ENCODE measurements at regions not wholly inside any gene's neighbourhood (a gene's known extent, or its start where the extent isn't known, plus 50 kb on each side); places are given as distances from the start of the nearest gene placed in this dataset.

DNA sequence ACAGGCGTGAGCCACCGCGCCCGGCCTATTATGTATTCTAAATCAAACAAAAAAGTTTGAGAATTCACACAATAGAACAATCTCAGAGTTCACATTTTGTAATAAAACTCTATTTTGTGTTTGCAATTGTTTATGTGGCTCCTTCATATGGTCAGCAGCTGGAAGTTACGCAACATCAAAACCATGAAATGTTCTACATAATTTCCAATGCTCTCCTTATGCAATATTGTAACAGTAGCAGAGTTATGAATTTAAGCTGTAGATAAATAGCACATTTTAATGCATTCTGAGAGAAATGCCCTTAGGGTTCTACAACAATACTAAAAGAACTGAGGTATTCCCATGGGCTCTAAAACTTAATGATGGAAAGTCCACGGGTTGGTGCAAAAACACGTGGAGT is 62.3 kb upstream of the COL11A1 start:
- intact Hi-C loops (cut with DNase I), result no loop called here
- H3K4me1 ChIP-seq, result no peaks in the 10 kb centered on the region
- DNase-seq (no peak), ATAC-seq (no peak)
- H3K4me3 ChIP-seq, result no peak overlapping the region
- WGBS (ENCODE audit: insufficient coverage, low coverage, low lambda C conversion rate, missing lambda C conversion rate), result 70% methylated on average over 6 of the region's 7 CpGs
- no peaks in the 10 kb centered on the region for H3K36me3 ChIP-seq
- no peaks in the 10 kb centered on the region for H3K9me3 ChIP-seq
- no peak for TF ChIP-seq POLR2A (IDR thresholded peaks at IDR 0.05)
- TF ChIP-seq, protein P1, sequence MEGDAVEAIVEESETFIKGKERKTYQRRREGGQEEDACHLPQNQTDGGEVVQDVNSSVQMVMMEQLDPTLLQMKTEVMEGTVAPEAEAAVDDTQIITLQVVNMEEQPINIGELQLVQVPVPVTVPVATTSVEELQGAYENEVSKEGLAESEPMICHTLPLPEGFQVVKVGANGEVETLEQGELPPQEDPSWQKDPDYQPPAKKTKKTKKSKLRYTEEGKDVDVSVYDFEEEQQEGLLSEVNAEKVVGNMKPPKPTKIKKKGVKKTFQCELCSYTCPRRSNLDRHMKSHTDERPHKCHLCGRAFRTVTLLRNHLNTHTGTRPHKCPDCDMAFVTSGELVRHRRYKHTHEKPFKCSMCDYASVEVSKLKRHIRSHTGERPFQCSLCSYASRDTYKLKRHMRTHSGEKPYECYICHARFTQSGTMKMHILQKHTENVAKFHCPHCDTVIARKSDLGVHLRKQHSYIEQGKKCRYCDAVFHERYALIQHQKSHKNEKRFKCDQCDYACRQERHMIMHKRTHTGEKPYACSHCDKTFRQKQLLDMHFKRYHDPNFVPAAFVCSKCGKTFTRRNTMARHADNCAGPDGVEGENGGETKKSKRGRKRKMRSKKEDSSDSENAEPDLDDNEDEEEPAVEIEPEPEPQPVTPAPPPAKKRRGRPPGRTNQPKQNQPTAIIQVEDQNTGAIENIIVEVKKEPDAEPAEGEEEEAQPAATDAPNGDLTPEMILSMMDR (IDR thresholded peaks at IDR 0.05), result no peak
- no peak overlapping the region for H3K27ac ChIP-seq
- no peaks in the 10 kb centered on the region for H3K27me3 ChIP-seq

DNA sequence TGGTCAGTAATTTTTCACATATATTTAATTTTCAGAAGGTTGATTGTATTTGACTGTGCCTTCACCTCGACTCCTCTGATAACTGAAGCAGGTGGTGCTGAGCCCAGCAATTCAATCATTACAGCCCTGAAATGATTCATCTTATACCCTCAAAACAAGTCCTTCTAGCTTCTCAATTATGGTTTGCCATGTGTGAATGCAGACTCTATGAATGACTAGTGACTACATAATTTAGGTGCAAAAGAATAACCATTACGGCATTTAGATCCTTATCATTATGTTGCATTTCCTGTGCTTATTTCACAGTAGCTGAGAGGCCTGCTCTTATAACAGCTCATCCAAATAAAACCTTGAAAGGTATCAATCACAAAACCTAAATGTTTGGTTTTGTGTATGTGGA is 54.0 kb upstream of the COL11A1 start:
- ATAC-seq (no peak), DNase-seq (no peak)
- no peaks in the 10 kb centered on the region for H3K4me1 ChIP-seq
- H3K36me3 ChIP-seq, result no peaks in the 10 kb centered on the region
- intact Hi-C loops (cut with DNase I), result no loop called here
- WGBS (ENCODE audit: insufficient coverage, low coverage, low lambda C conversion rate, missing lambda C conversion rate), result 65% methylated on average over 2 of the region's 2 CpGs
- no peaks in the 10 kb centered on the region for H3K9me3 ChIP-seq
- no peaks in the 10 kb centered on the region for H3K27me3 ChIP-seq
- H3K4me3 ChIP-seq, result no peak overlapping the region
- H3K27ac ChIP-seq, result no peak overlapping the region
- TF ChIP-seq, protein P1 (IDR thresholded peaks at IDR 0.05), result no peak
- TF ChIP-seq POLR2A (IDR thresholded peaks at IDR 0.05), result no peak

DNA sequence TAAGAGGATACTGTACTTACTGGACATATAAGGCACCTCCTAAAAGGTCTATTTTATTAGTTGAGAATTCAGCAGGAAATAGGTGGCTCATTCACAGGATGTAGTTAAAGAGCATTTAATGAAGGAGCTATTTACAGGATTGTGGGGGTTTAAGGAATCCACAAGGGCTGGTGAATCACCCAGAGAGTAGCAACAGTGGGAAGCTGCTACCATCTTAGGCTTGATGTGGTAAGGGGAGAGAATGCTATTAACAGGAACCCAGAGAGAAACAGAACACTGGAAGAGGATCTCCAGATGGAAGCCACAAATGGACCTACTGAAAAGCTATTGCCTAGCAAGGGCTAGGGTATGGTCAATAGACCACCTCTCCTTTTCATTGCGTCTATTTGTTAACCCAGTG is 52.0 kb upstream of the COL11A1 start:
- TF ChIP-seq POLR2A (IDR thresholded peaks at IDR 0.05), result no peak
- TF ChIP-seq, protein P1 (IDR thresholded peaks at IDR 0.05), result no peak
- WGBS (ENCODE audit: insufficient coverage, low coverage, low lambda C conversion rate, missing lambda C conversion rate), result 67% methylated on average over 1 of the region's 1 CpG
- no peaks in the 10 kb centered on the region for H3K9me3 ChIP-seq
- no peak overlapping the region for H3K4me3 ChIP-seq
- no peaks in the 10 kb centered on the region for H3K27me3 ChIP-seq
- intact Hi-C loops (cut with DNase I), result no loop called here
- no peak for DNase-seq
- H3K4me1 ChIP-seq, result no peaks in the 10 kb centered on the region
- H3K27ac ChIP-seq, result no peak overlapping the region
- H3K36me3 ChIP-seq, result no peaks in the 10 kb centered on the region
- no peak for ATAC-seq

All from right lobe of liver (tissue), 6 donors.